ENCODE measurements at regions not wholly inside any gene's neighbourhood (a gene's known extent, or its start where the extent isn't known, plus 50 kb on each side); places are given as distances from the start of the nearest gene placed in this dataset.

DNA sequence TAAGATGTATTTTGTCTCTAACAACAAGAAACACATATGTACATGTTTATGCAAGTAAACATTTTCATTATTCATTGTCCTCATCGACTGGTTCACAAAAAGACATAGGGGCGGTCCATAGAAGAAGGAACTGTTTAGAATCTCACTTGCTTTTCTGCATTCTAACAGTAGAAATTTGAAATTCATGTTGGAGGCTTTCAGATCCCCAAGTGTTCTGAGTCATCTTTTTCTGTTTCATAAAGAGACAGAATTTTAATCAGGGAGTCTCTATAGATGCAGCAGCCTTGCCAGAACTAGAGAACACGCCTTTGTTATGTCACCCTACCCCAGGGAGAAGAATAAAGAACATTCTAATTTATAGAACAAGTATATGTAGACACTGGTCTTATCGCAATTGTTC lies 324.3 kb downstream of the GABRG2 start:
- H3K4me1 ChIP-seq (ENCODE audit: control insufficient read depth, insufficient read depth, low read length) = no peaks in the 10 kb centered on the region
- H3K9me3 ChIP-seq (ENCODE audit: control insufficient read depth, low read length) = no peaks in the 10 kb centered on the region
- 90 to 100% methylated on average over 2 to 3 of the region's 4 CpGs for WGBS, 2 experiments
- no peaks in the 10 kb centered on the region for H3K27me3 ChIP-seq (ENCODE audit: control insufficient read depth, insufficient read depth, low read length, poor library complexity, severe bottlenecking)
- H3K4me3 ChIP-seq (ENCODE audit: insufficient read depth, low read depth, low read length) = no peak overlapping the region
- no peaks in the 10 kb centered on the region for H3K36me3 ChIP-seq (ENCODE audit: control insufficient read depth, insufficient read depth, low read length)
- no peak overlapping the region for H3K27ac ChIP-seq (ENCODE audit: insufficient read depth, low read depth, low read length, poor library complexity, severe bottlenecking)

- H3K9me3 ChIP-seq (ENCODE audit: control insufficient read depth, low read length) = no peaks in the 10 kb centered on the region
- no peak overlapping the region for H3K27ac ChIP-seq (ENCODE audit: insufficient read depth, low read depth, low read length, poor library complexity, severe bottlenecking)
- H3K27me3 ChIP-seq (ENCODE audit: control insufficient read depth, insufficient read depth, low read length, poor library complexity, severe bottlenecking) = no peaks in the 10 kb centered on the region
- H3K4me3 ChIP-seq (ENCODE audit: insufficient read depth, low read depth, low read length) = no peak overlapping the region
- no peaks in the 10 kb centered on the region for H3K4me1 ChIP-seq (ENCODE audit: control insufficient read depth, insufficient read depth, low read length)
- no peaks in the 10 kb centered on the region for H3K36me3 ChIP-seq (ENCODE audit: control insufficient read depth, insufficient read depth, low read length)
Observed at GRCh38 chr5:162392336-162392735, 324.8 kb downstream of the GABRG2 start.

- Histone ChIP-seq H3K27me3 (ENCODE audit: control insufficient read depth, insufficient read depth, low read length, poor library complexity, severe bottlenecking) (no peaks in the 10 kb centered on the region), H3K27ac (ENCODE audit: insufficient read depth, low read depth, low read length, poor library complexity, severe bottlenecking) (no peak overlapping the region), H3K4me1 (ENCODE audit: control insufficient read depth, insufficient read depth, low read length) (no peaks in the 10 kb centered on the region), H3K9me3 (ENCODE audit: control insufficient read depth, low read length) (no peaks in the 10 kb centered on the region), H3K4me3 (ENCODE audit: insufficient read depth, low read depth, low read length) (no peak overlapping the region), H3K36me3 (ENCODE audit: control insufficient read depth, insufficient read depth, low read length) (no peaks in the 10 kb centered on the region)
- 92 to 93% methylated on average over 4 of the region's 4 CpGs for WGBS, 2 experiments
Observed at GRCh38 chr5:162393534-162393933, 326.0 kb downstream of the GABRG2 start.

DNA sequence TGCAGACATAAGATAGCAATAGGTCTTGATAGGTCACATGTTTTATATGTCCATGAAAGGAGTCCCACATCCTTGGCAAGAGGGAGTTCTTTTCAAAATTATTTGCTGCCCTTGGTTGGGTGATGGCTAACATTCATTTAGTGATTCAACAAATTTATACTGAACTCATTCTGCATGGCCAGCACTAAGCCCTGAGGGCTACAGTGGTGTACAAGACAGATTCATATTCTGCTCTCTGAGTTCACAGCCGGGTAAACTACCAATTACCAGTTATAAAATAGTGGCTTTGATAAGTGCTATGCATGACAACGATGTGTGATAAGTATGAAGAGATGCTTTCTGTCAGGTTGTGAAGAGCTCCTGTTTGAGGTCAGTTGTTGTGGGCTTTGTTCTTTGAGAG lies 340.0 kb downstream of the GABRG2 start:
- Histone ChIP-seq H3K27me3 (ENCODE audit: control insufficient read depth, insufficient read depth, low read length, poor library complexity, severe bottlenecking) (no peaks in the 10 kb centered on the region), H3K27ac (ENCODE audit: insufficient read depth, low read depth, low read length, poor library complexity, severe bottlenecking) (no peak overlapping the region), H3K9me3 (ENCODE audit: control insufficient read depth, low read length) (no peaks in the 10 kb centered on the region), H3K4me1 (ENCODE audit: control insufficient read depth, insufficient read depth, low read length) (no peaks in the 10 kb centered on the region), H3K36me3 (ENCODE audit: control insufficient read depth, insufficient read depth, low read length) (no peaks in the 10 kb centered on the region), H3K4me3 (ENCODE audit: insufficient read depth, low read depth, low read length) (no peak overlapping the region)
- WGBS, 2 experiments = 83 to 90% methylated on average over 2 of the region's 2 CpGs

DNA sequence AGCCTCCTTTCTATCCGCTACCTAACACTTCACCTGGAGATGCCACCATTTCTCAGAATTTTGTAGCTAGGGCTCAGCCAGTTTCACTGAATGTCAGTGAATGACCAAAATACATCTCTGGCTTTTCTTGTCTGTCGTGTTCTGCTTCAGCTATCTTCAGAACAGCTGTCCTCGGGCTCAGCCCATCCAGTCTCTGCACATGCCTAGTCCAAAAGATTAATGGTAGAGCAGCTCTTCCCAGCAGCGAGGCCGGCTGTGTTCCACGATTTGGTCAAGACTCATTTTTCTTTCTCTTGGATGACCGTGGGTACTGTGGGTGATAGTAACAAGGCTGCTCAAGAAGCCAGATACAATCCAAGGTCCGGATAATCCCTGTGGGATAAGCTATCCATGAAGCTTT lies 342.8 kb downstream of the GABRG2 start:
- Histone ChIP-seq H3K4me3 (ENCODE audit: insufficient read depth, low read depth, low read length) (no peak overlapping the region), H3K27ac (ENCODE audit: insufficient read depth, low read depth, low read length, poor library complexity, severe bottlenecking) (no peak overlapping the region)
- 96% methylated on average over 8 of the region's 8 CpGs for WGBS, 2 experiments

GRCh38 chr5:162429142-162429541 lies 361.6 kb downstream of the GABRG2 start:
- H3K27ac ChIP-seq (ENCODE audit: insufficient read depth, low read depth, low read length, poor library complexity, severe bottlenecking) = no peak overlapping the region
- no peaks in the 10 kb centered on the region for H3K27me3 ChIP-seq (ENCODE audit: control insufficient read depth, insufficient read depth, low read length, poor library complexity, severe bottlenecking)
- no peaks in the 10 kb centered on the region for H3K4me1 ChIP-seq (ENCODE audit: control insufficient read depth, insufficient read depth, low read length)
- no peak overlapping the region for H3K4me3 ChIP-seq (ENCODE audit: insufficient read depth, low read depth, low read length)
- H3K9me3 ChIP-seq (ENCODE audit: control insufficient read depth, low read length) = no peaks in the 10 kb centered on the region
- H3K36me3 ChIP-seq (ENCODE audit: control insufficient read depth, insufficient read depth, low read length) = no peaks in the 10 kb centered on the region

More for the DNA sequence above, 342.8 kb downstream of the GABRG2 start:
- Histone ChIP-seq H3K27me3 (ENCODE audit: control insufficient read depth, insufficient read depth, low read length, poor library complexity, severe bottlenecking) (no peaks in the 10 kb centered on the region), H3K36me3 (ENCODE audit: control insufficient read depth, insufficient read depth, low read length) (no peaks in the 10 kb centered on the region), H3K4me1 (ENCODE audit: control insufficient read depth, insufficient read depth, low read length) (no peaks in the 10 kb centered on the region), H3K9me3 (ENCODE audit: control insufficient read depth, low read length) (no peaks in the 10 kb centered on the region)

- Histone ChIP-seq H3K27ac (ENCODE audit: insufficient read depth, low read depth, low read length, poor library complexity, severe bottlenecking) (no peak overlapping the region), H3K36me3 (ENCODE audit: control insufficient read depth, insufficient read depth, low read length) (no peaks in the 10 kb centered on the region), H3K9me3 (ENCODE audit: control insufficient read depth, low read length) (no peaks in the 10 kb centered on the region), H3K4me1 (ENCODE audit: control insufficient read depth, insufficient read depth, low read length) (no peaks in the 10 kb centered on the region), H3K4me3 (ENCODE audit: insufficient read depth, low read depth, low read length) (no peak overlapping the region), H3K27me3 (ENCODE audit: control insufficient read depth, insufficient read depth, low read length, poor library complexity, severe bottlenecking) (no peaks in the 10 kb centered on the region)
- 94 to 97% methylated on average over 1 of the region's 1 CpG for WGBS, 2 experiments
Observed at GRCh38 chr5:162434281-162434680, 366.7 kb downstream of the GABRG2 start.

DNA sequence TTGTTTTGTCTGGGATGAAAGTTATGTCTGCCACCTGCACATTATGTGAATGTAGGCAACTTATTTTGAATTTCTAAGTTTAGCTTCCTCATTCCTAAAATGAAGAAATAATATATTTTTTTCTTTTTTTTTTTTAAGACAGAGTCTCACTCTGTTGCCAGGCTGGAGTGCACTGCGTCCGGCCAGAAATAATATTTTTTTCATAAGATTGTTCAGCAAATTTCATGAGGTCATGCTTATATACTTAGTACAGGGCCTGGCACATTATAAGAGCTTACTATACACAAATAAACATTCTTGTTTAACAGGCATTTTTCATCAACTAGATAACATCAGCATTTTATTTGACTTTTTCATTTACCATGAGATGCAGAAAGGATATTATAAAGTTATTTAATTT lies 368.5 kb downstream of the GABRG2 start:
- no peaks in the 10 kb centered on the region for H3K27me3 ChIP-seq (ENCODE audit: control insufficient read depth, insufficient read depth, low read length, poor library complexity, severe bottlenecking)
- H3K9me3 ChIP-seq (ENCODE audit: control insufficient read depth, low read length) = no peaks in the 10 kb centered on the region
- no peaks in the 10 kb centered on the region for H3K36me3 ChIP-seq (ENCODE audit: control insufficient read depth, insufficient read depth, low read length)
- no peak overlapping the region for H3K27ac ChIP-seq (ENCODE audit: insufficient read depth, low read depth, low read length, poor library complexity, severe bottlenecking)
- no peak overlapping the region for H3K4me3 ChIP-seq (ENCODE audit: insufficient read depth, low read depth, low read length)
- WGBS, 2 experiments = 83 to 96% methylated on average over 1 to 2 of the region's 2 CpGs
- no peaks in the 10 kb centered on the region for H3K4me1 ChIP-seq (ENCODE audit: control insufficient read depth, insufficient read depth, low read length)

- Histone ChIP-seq H3K4me1 (ENCODE audit: control insufficient read depth, insufficient read depth, low read length) (no peaks in the 10 kb centered on the region), H3K27me3 (ENCODE audit: control insufficient read depth, insufficient read depth, low read length, poor library complexity, severe bottlenecking) (no peaks in the 10 kb centered on the region), H3K27ac (ENCODE audit: insufficient read depth, low read depth, low read length, poor library complexity, severe bottlenecking) (no peak overlapping the region), H3K4me3 (ENCODE audit: insufficient read depth, low read depth, low read length) (no peak overlapping the region), H3K9me3 (ENCODE audit: control insufficient read depth, low read length) (no peaks in the 10 kb centered on the region), H3K36me3 (ENCODE audit: control insufficient read depth, insufficient read depth, low read length) (no peaks in the 10 kb centered on the region)
- WGBS, 2 experiments = 91 to 92% methylated on average over 6 of the region's 6 CpGs
Observed at GRCh38 chr5:162444129-162444762, 376.7 kb downstream of the GABRG2 start.

GRCh38 chr5:162456086-162456485 lies 388.5 kb downstream of the GABRG2 start:
- Histone ChIP-seq H3K4me1 (ENCODE audit: control insufficient read depth, insufficient read depth, low read length) (no peaks in the 10 kb centered on the region), H3K36me3 (ENCODE audit: control insufficient read depth, insufficient read depth, low read length) (no peaks in the 10 kb centered on the region), H3K27ac (ENCODE audit: insufficient read depth, low read depth, low read length, poor library complexity, severe bottlenecking) (no peak overlapping the region), H3K9me3 (ENCODE audit: control insufficient read depth, low read length) (no peaks in the 10 kb centered on the region), H3K4me3 (ENCODE audit: insufficient read depth, low read depth, low read length) (no peak overlapping the region), H3K27me3 (ENCODE audit: control insufficient read depth, insufficient read depth, low read length, poor library complexity, severe bottlenecking) (no peaks in the 10 kb centered on the region)
- 91 to 97% methylated on average over 4 of the region's 4 CpGs for WGBS, 2 experiments

GRCh38 chr5:162466011-162466410 lies 398.4 kb downstream of the GABRG2 start:
- 97 to 98% methylated on average over 1 of the region's 1 CpG for WGBS, 2 experiments
- H3K4me3 ChIP-seq (ENCODE audit: insufficient read depth, low read depth, low read length) = no peak overlapping the region
- no peaks in the 10 kb centered on the region for H3K9me3 ChIP-seq (ENCODE audit: control insufficient read depth, low read length)

More at GRCh38 chr5:162466011-162466410, 398.4 kb downstream of the GABRG2 start:
- no peaks in the 10 kb centered on the region for H3K27me3 ChIP-seq (ENCODE audit: control insufficient read depth, insufficient read depth, low read length, poor library complexity, severe bottlenecking)
- H3K4me1 ChIP-seq (ENCODE audit: control insufficient read depth, insufficient read depth, low read length) = no peaks in the 10 kb centered on the region
- H3K36me3 ChIP-seq (ENCODE audit: control insufficient read depth, insufficient read depth, low read length) = no peaks in the 10 kb centered on the region
- no peak overlapping the region for H3K27ac ChIP-seq (ENCODE audit: insufficient read depth, low read depth, low read length, poor library complexity, severe bottlenecking)
